NCI-H2171 (cell line): ENCODE measurements at regions not wholly inside any gene's neighbourhood (a gene's known extent, or its start where the extent isn't known, plus 50 kb on each side); places are given as distances from the start of the nearest gene placed in this dataset.
"Not testable (repeated sequence)": the region's sequence is repeated elsewhere in the genome, so short reads cannot be mapped to it uniquely, and the experiment has no call there.

ENCODE experiments used
- DNase-seq: peaks from one replicate; lab custom pipeline; 2025; lab: John Stamatoyannopoulos, UW

- no peak for DNase-seq
Observed at GRCh38 chr5:179409806-179410205, 64.5 kb upstream of the ADAMTS2 start.

- DNase-seq = no peak
Observed at GRCh38 chr5:179408611-179409010, 63.4 kb upstream of the ADAMTS2 start.

GRCh38 chr5:179407191-179408175, 62.2 kb upstream of the ADAMTS2 start:
- DNase-seq = no peak

- DNase-seq = no peak
Observed at GRCh38 chr5:179406031-179406961, 61.0 kb upstream of the ADAMTS2 start.

GRCh38 chr5:179405426-179406030, 60.3 kb upstream of the ADAMTS2 start:
- no peak for DNase-seq

GRCh38 chr5:179405054-179405416, 59.8 kb upstream of the ADAMTS2 start:
- no peak for DNase-seq

GRCh38 chr5:179404321-179405053, 59.2 kb upstream of the ADAMTS2 start:
- DNase-seq = no peak

GRCh38 chr5:179403426-179404147, 58.3 kb upstream of the ADAMTS2 start:
- DNase-seq = no peak

- not testable (repeated sequence) for DNase-seq
Observed at GRCh38 chr5:179400435-179400834, 55.2 kb upstream of the ADAMTS2 start.

GRCh38 chr5:179400020-179400419, 54.8 kb upstream of the ADAMTS2 start:
- DNase-seq = no peak

- not testable (repeated sequence) for DNase-seq
Observed at GRCh38 chr5:179399327-179399726, 54.1 kb upstream of the ADAMTS2 start.

GRCh38 chr5:179397516-179397915, 52.3 kb upstream of the ADAMTS2 start:
- no peak for DNase-seq
